ENCODE measurements at regions not wholly inside any gene's neighbourhood (a gene's known extent, or its start where the extent isn't known, plus 50 kb on each side); places are given as distances from the start of the nearest gene placed in this dataset.

DNA sequence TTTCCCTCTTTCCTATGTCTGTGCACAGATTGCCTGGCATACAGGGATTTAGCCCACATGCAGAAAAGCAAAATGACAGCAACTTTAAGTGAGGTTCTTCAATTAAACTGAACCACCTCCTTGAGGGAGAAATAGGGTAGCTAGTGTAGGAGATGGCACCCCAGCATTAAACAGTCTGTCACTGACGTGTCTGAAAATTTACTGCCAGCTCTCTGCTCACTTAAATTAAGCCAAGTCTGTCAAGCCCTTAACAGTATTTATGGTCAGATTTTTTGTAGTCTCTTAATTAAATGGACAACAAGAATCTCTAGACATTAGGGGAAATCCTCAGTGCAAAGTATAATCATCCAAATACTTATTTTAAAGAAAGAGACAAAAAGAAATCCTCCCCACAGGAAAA is 696.5 kb upstream of the PTBP2 start:
- DNase-seq, result no peak

DNA sequence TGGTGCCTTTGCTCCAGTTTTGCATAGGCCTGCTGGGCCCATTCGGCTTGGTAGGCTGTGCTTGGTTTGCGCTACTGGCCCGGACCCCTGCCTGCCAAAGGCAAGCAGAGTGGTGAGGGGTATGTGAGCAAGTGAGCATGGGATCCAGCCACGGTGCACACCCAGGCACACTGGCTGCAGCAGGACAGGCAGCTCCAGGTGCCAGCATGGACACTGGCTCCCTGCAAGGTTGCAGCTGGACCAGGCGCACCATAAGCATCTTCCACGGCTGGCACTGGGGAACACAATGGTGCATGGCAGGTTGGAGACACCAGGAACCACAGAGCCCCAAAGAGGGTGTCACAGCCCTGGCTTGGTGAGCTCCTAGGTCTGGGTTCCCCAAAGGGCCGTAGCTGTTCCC is 693.5 kb upstream of the PTBP2 start:
- no peak for DNase-seq

DNA sequence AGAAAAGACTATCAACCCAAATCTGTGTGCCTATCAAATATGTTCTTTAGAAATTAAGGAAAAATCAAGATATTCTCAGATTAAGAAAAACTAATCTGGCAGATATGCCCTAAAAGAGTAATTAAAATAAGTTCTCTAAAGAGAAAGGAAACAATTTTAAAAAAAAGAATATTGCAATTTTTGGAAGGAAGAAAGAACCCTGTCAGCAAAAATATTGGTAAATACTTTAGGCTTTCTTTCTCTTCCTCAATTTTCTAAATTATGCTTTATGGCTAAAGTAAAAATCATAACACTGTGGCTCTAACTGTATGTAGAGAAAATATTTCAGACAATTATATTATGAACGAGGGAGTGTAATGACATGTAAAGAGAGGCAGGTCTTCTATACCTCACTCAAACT is 691.3 kb upstream of the PTBP2 start:
- DNase-seq, result no peak

DNA sequence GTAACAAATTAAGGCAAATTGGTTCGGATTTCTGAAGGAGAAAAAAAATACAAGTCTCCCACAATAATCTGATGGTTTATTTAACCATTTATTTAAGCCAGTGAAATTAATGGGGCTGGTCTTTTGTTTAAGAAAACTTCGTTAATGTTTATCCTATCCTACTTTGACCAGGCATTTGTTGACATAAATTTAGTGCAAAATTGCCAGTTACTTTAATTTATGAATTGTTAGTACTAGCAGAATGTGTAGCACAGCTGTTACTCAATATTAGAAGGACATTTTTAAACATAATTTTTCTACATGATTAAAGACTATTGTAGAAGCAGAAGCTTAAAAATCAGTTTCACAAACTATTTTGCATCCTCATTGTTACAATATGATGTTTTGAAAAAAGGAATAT is 687.6 kb upstream of the PTBP2 start:
- no peak for DNase-seq

- no peak for DNase-seq
Observed at GRCh38 chr1:96036763-96037162, 684.8 kb upstream of the PTBP2 start.

- DNase-seq, result no peak
Observed at GRCh38 chr1:96038636-96039035, 682.9 kb upstream of the PTBP2 start.

GRCh38 chr1:96039910-96040309 is 681.7 kb upstream of the PTBP2 start:
- DNase-seq, result no peak

DNA sequence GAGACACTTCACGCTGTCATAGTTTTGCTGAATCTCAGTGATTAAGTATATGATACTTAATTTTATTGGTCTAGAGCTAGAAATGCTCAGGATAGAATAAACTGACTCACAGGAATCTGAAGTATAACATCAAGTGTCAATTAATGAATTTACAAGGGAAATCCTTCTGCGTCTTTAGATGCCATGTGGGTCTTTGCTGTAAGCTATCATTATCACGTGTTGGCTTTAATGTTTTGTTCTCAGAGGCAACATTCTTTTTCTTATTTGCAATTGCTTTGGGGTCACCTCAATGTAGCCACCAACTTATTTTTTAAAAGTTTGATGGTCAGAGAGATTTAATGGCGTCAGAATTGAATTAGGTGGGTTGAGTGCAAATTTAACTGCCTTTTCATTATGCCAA is 680.1 kb upstream of the PTBP2 start:
- DNase-seq, result no peak

DNA sequence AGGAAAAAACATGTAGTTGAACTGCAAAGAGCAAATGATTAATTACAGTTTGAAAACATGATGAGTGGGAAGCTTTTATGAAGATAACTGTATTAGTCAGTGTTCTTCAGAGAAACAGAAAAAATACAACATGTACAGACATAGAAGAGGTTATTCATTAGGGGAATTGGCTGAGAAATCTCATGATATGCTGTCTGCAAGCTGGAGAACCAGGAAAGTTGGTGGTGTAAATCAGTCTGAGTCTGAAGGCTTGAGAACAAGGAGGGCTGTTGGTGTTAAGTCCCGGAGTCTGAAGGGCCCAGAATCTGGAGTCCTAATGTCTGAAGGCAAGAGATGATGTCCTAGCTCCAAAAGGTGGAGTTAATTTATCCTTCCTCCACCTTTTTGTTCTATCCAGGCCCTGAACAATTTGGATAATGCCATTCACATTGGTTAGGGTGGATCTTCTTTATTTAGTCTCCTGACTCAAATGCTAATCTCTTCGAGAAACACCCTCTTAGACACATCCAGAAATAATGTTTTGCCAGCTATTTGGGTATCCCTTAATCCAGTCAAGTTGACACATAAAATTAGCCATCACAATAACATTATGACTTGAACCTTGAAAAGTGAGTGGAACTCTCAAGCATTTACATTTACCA is 672.9 kb upstream of the PTBP2 start:
- DNase-seq, result no peak

DNA sequence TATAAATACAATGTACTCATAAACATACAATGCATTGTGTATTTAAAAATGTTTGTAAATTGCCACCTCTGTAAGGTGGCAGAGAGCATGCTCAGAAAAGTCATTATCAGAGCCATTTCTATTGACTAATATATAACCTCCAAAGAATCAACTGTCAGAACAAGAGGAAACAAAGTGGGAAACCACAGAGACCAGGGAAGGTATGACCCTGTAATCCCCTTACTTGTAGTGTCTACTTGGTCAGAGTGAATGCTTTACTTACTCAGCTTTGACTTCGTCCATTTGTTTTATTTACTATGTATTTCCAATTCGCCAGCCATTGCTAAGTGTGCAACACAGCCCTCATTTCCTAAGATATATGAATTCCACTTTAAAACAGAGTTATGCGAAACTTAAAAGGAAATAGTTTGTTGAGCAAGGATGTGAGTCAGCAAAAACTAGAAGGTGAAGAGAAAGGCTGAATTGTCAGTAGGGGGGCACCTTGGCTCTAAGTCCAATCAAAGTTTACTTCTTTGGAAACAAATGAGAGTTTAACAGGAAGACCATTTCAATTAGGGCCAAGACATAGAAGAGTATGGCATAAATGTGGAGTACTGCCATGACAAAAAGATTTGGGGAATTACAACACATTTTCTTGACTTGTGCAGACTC is 671.7 kb upstream of the PTBP2 start:
- no peak for DNase-seq

- DNase-seq, result no peak
Observed at GRCh38 chr1:96059276-96059675, 662.3 kb upstream of the PTBP2 start.

- no peak for DNase-seq
Observed at GRCh38 chr1:96059736-96060135, 661.8 kb upstream of the PTBP2 start.

- DNase-seq, result no peak
Observed at GRCh38 chr1:96060621-96061020, 661.0 kb upstream of the PTBP2 start.

DNA sequence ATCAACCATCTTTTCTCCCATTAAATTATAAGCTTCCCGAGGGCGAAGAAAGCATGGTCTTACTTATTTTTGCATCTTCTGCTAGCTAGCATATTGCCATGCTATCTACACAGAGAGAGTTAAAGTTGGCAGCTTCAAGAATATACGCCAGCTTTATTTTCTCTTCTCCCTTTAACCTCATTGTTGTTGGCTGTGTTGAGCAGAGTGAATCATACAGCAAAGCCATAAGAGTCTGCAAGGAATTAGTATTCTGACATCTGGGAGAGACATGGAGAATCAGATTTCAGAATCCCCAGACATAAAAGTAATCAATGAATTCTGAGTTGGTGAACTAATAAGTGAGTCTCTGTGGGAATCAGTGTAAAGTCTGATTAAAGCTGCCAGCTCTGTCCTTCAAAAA is 649.6 kb upstream of the PTBP2 start:
- no peak for DNase-seq

GRCh38 chr1:96073100-96073499 is 648.5 kb upstream of the PTBP2 start:
- DNase-seq, result no peak

- DNase-seq, result no peak
Observed at GRCh38 chr1:96074422-96074821, 647.2 kb upstream of the PTBP2 start.

- no peak for DNase-seq
Observed at GRCh38 chr1:96074876-96075577, 646.6 kb upstream of the PTBP2 start.

DNA sequence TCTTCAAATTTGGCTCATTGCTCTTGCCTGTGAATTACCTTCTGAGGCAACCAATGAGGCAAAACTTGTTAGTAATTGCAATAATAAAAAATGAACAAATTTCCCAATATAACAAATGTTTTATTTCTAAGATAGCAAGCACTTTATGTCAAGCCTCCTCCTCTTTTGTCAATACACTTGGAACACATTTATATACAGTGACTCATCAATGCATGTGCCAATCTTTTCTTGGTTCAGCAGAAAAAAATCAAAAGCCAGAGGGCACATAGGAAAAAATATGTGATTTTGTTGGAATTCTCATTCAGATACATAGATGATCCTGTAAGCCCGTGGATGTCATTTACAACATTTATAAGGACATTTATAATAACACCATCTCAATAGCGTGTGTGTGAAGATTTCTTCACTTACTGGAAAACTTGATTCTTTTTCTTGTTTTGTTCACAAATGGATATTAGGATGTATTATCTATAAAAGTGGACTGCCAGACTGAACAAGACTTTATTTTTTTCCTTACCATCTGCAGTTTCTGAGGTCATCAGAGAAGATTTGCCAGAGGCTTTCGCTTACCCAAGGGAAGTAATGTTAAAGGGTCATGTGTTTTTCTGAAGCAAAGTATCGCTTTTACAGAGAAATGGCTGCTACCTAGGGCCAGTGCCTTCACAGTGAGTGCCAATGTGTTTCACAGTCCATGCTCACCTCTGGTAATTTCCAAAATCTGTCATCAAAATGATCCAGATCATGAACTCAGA is 645.7 kb upstream of the PTBP2 start:
- no peak for DNase-seq

GRCh38 chr1:96076589-96076988 is 645.0 kb upstream of the PTBP2 start:
- no peak for DNase-seq

DNA sequence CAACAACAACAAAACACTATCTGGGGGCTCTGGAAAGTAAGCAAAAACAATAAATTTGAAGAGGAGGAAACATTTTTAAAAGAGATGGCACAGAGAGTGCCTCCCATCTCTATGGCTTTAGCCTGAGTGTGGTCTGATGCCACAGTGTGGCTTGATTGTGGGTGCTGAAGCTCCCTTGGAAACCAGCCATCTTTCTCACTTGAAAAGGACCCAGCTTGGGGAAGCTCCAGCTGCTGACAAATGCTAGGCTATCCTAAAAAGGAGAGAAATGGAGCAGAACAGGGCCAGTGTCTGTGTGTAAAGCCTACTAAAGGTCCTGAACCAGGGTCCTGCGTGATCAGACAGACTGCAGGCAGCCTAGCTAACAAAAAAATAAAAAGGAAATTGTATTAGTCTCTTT is 642.0 kb upstream of the PTBP2 start:
- DNase-seq, result no peak

GRCh38 chr1:96080925-96081324 is 640.7 kb upstream of the PTBP2 start:
- no peak for DNase-seq

DNA sequence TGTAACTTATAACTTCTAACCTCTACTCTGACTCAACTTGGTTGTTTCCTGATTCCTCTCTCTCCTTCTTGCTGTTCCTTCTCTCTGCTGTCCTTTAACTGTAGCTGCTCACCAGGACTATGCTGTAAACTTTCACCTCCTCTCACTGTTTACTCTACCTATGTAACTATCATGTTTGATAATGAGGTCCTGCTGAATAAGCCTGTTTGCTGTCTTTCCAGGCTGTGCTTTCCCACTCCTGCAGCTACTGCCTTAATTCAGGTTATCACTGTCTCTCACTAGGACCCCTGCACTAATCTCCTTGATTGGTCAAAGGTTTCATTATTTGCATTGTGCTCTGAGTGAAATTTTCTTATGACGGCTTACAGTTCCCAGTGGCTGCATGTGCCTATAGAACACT is 633.9 kb upstream of the PTBP2 start:
- no peak for DNase-seq

DNA sequence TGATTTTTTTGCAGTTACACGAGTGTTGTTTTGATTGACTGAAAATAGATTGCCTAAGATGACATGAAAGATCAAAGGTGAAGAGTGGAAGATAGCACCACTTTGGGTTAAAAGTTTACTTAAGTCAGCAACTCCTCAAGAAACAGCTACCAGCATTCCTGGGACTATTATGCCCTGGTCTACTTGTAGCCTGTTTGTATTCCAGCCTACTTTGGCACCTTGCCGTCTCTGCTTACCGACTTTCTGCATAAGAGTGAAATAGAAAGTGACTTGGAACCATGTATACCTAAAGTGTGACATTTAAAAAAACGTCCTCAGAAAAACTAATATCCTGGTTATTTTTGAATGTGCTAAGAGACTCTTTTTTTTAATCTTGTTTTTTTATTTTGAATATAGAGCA is 631.5 kb upstream of the PTBP2 start:
- DNase-seq, result no peak
